ENCODE measurements at regions not wholly inside any gene's neighbourhood (a gene's known extent, or its start where the extent isn't known, plus 50 kb on each side); places are given as distances from the start of the nearest gene placed in this dataset.
A peak's percentile ranks its signal among the peaks of the same experiment; 100 is the strongest.

DNA sequence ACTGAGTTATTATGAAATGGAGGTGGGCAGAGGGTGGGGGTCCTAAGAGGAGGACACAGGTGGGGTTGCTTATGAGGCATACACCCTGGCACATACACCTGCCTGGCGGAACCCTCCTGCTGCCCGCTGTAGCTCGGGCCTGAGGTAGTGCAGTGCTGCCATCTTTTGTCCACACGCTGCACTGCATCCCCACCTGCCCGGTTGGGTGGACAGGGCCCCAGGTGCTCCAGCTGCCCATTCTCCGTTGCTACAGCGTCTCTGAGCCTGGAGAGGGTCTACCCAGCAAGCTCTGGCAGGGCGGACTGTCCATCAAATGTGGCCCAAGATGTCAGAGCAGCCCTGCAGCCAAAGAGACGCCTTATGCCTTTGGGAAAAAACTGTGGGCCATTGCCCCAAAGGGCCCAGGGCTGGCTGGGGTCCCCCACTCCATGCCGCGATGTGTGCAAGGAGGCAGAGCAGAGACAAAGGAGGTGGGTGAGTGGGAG, 131.2 kb downstream of the BUD13 start:
- Histone ChIP-seq H3K4me1 (no peaks in the 10 kb centered on the region), H3K27ac (no peak overlapping the region), H3K27me3 (no peaks in the 10 kb centered on the region), H3K36me3 (no peaks in the 10 kb centered on the region), H3K9me3 (no peaks in the 10 kb centered on the region), H3K4me3 (no peak overlapping the region)
- DNase-seq: peak in 2 of 3 donors; percentile 66 to 77
- no peak for TF ChIP-seq POLR2A (IDR thresholded peaks at IDR 0.05)
- TF ChIP-seq, protein P1, sequence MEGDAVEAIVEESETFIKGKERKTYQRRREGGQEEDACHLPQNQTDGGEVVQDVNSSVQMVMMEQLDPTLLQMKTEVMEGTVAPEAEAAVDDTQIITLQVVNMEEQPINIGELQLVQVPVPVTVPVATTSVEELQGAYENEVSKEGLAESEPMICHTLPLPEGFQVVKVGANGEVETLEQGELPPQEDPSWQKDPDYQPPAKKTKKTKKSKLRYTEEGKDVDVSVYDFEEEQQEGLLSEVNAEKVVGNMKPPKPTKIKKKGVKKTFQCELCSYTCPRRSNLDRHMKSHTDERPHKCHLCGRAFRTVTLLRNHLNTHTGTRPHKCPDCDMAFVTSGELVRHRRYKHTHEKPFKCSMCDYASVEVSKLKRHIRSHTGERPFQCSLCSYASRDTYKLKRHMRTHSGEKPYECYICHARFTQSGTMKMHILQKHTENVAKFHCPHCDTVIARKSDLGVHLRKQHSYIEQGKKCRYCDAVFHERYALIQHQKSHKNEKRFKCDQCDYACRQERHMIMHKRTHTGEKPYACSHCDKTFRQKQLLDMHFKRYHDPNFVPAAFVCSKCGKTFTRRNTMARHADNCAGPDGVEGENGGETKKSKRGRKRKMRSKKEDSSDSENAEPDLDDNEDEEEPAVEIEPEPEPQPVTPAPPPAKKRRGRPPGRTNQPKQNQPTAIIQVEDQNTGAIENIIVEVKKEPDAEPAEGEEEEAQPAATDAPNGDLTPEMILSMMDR (IDR thresholded peaks at IDR 0.05): peak in 4 of 6 experiments; percentile 45 to 79 (median 78)

DNA sequence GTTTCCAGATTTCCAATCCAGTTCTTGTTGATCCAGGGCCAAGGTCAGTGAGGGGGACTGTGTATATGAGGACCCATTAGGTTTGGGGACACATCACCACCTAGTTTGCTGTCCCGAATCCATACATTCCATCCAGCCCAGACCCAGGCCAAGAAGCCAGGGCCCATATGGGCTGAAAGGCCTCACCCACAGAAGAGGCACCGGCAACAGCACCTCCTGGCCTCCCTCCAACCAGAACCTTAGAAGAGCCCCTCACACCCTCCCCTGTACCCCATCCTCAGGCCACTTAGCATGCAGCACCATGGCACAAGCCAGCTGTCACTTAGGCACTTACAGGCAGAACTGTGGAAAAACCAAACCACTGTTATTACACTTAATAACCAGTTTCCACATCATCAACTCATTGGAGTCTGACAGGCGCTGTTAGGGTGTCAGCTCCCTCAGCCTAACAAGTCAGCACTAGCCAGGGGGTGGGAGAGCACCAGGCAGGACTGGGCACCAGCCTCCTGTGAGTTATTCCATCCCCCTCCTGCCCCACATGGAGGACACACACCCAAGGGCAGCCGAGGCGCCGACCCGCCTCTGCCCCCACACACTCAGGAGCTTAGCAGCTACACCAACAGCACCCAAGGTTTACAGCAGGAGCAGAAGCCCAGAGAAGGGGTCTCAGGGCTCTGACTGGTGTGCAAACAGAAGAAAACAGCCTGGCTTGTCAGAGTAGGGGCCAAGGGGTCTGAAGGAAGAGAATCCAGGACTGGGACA, 132.0 kb downstream of the BUD13 start:
- Histone ChIP-seq H3K27me3 (no peaks in the 10 kb centered on the region), H3K9me3 (no peaks in the 10 kb centered on the region), H3K36me3 (no peaks in the 10 kb centered on the region), H3K4me1 (no peaks in the 10 kb centered on the region), H3K4me3 (no peak overlapping the region), H3K27ac (no peak overlapping the region)
- TF ChIP-seq, protein P1 (IDR thresholded peaks at IDR 0.05): no peak
- DNase-seq: no peak

DNA sequence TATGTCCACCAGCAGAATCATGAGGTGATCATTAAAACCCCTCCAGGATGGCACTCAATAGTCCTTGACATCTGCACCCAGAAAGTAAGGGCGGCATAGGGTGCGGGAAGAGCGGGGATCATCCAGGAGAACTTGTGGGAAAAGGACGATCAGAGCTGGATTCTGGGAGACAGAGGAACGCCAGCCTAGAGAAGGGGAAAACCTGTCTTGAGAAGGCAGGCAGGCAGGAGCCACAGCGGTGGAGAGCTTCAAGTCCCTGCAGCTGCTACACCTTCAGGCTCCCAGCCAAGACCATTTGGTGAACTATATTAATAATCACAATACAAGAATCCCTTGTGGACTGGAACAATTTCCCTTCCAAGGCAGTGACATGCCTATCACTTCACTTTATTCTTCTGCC, 134.3 kb downstream of the BUD13 start:
- Histone ChIP-seq H3K27ac (no peak overlapping the region), H3K36me3 (no peaks in the 10 kb centered on the region), H3K4me3 (no peak overlapping the region), H3K27me3 (no peaks in the 10 kb centered on the region), H3K4me1 (no peaks in the 10 kb centered on the region), H3K9me3 (no peaks in the 10 kb centered on the region)
- TF ChIP-seq POLR2A (IDR thresholded peaks at IDR 0.05): no peak
- TF ChIP-seq, protein P1 (IDR thresholded peaks at IDR 0.05): no peak
- no peak for DNase-seq

DNA sequence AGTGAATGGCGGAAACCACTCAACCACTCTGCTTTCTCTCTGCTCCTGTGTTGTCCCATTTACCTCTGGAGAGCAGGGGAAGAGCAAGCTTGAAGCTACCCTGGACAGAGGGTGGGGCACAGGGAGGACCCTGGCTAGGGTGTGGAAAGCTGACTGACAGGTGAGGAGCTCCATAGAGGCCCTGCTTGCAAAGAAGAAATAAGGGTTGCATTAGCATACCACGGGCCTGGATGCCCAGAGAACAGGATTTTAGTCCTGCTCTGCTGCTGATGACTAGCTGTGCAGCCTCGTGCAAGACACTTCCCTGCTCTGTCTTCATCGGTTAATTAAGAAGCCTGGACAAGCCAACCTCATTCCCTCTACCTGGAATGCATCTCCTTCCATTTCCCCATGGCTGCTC, 135.0 kb downstream of the BUD13 start:
- no peak for TF ChIP-seq POLR2A (IDR thresholded peaks at IDR 0.05)
- Histone ChIP-seq H3K27ac (no peak overlapping the region), H3K4me1 (no peaks in the 10 kb centered on the region), H3K27me3 (no peaks in the 10 kb centered on the region), H3K4me3 (no peak overlapping the region), H3K36me3 (no peaks in the 10 kb centered on the region), H3K9me3 (no peaks in the 10 kb centered on the region)
- no peak for DNase-seq

DNA sequence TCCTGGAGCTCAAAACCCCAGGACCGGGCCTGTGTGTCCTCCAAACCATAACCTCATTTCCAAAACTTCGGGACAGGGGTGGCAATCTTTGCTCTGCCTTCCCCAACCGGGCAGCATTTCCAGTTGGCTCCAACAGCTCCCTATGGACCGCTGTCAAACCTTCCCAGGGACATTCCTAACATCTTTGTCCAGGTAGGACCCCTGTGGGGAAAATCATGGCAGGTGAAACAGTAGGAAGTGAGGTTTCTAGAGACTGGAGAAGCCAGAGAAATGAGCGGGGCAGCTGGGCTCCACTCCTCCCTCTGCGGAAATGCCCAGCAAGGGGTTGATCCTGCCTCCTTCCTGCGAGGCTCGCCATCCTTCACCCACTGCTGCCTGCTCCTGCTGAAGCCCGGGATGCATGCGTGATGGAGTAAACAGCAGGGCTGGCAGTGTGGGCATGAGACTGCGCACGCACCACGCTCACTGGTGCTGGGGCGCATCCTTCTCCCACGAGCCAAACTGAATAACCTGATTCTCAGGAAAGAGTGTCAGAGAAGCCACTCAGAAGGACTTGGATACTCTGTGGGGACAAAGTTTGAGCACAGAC, 136.4 kb downstream of the BUD13 start:
- no peaks in the 10 kb centered on the region for H3K36me3 ChIP-seq
- no peak overlapping the region for H3K4me3 ChIP-seq
- H3K4me1 ChIP-seq: no peaks in the 10 kb centered on the region
- TF ChIP-seq, protein P1 (IDR thresholded peaks at IDR 0.05): no peak
- TF ChIP-seq POLR2A (IDR thresholded peaks at IDR 0.05): no peak
- H3K9me3 ChIP-seq: no peaks in the 10 kb centered on the region
- no peak for DNase-seq
- no peak overlapping the region for H3K27ac ChIP-seq
- H3K27me3 ChIP-seq: no peaks in the 10 kb centered on the region

DNA sequence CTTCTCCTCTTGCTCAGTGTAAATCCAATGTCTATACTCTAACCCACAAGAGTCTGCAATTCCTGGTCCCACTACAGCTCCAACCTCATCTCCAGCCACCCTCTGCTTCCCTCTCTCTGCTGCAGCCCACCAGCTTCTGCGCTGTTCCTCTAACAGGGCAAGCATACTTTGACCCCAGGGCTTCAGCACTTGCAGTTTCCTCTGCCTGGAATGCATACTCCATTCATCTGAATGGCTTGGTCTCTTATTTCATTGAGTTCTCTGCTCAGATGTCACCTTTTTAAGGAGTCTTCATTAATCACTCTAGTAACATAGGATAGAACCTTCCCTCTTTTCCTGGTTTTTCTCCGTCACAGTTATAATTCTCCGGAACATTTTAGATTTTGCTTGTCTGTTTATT, 141.6 kb downstream of the BUD13 start:
- Histone ChIP-seq H3K4me1 (no peaks in the 10 kb centered on the region), H3K9me3 (no peaks in the 10 kb centered on the region), H3K27me3 (no peaks in the 10 kb centered on the region), H3K27ac (no peak overlapping the region), H3K4me3 (no peak overlapping the region), H3K36me3 (no peaks in the 10 kb centered on the region)
- DNase-seq: no peak
- TF ChIP-seq POLR2A (IDR thresholded peaks at IDR 0.05): no peak
- TF ChIP-seq, protein P1 (IDR thresholded peaks at IDR 0.05): no peak
